OCI-LY7 (cell line): ENCODE measurements at regions not wholly inside any gene's neighbourhood (a gene's known extent, or its start where the extent isn't known, plus 50 kb on each side); places are given as distances from the start of the nearest gene placed in this dataset.

ENCODE experiments used
- EZH2phosphoT487 ChIP-seq: fragments of 200-600 bp; sonication (generic); IDR thresholded peaks from 2 replicates; pipeline ENCODE4 v1.6.1; 2018; ENCODE audit warnings: low read depth, borderline replicate concordance, mild to moderate bottlenecking, mixed run types, antibody characterized with exemption, low read length, moderate library complexity, mixed read lengths
- TF ChIP-seq, protein P1 (sequence below): fragments of 200-600 bp; sonication (generic); conservative IDR thresholded peaks from 2 replicates; pipeline ENCODE4 v1.5.1; 2014; ENCODE audit warnings: mild to moderate bottlenecking, antibody characterized with exemption, low read length, moderate library complexity, mixed read lengths

DNA sequence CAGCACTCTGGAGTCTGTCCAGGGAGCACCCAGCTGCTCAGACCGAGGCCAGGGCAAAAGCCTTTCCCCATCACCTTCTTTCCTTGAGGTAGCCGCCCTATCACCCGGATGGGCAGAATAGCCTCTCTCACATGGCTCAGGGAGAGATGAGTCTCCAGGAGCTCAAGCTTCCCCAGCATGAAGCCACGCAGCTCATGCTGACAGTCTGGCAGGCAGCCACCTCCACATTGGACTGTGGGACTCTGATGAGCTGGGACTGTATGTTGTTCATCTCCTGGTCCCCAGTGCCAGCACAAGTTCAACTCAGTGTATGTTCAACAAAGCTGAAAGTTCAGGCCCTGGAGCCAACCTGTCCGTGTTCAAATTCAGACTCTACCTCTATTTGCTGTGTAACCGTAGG, 75.2 kb upstream of the ZC3H12A start:
- TF ChIP-seq, protein P1, sequence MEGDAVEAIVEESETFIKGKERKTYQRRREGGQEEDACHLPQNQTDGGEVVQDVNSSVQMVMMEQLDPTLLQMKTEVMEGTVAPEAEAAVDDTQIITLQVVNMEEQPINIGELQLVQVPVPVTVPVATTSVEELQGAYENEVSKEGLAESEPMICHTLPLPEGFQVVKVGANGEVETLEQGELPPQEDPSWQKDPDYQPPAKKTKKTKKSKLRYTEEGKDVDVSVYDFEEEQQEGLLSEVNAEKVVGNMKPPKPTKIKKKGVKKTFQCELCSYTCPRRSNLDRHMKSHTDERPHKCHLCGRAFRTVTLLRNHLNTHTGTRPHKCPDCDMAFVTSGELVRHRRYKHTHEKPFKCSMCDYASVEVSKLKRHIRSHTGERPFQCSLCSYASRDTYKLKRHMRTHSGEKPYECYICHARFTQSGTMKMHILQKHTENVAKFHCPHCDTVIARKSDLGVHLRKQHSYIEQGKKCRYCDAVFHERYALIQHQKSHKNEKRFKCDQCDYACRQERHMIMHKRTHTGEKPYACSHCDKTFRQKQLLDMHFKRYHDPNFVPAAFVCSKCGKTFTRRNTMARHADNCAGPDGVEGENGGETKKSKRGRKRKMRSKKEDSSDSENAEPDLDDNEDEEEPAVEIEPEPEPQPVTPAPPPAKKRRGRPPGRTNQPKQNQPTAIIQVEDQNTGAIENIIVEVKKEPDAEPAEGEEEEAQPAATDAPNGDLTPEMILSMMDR, result no peak
- TF ChIP-seq EZH2phosphoT487, result no peak
